ENCODE measurements at regions not wholly inside any gene's neighbourhood (a gene's known extent, or its start where the extent isn't known, plus 50 kb on each side); places are given as distances from the start of the nearest gene placed in this dataset.

- DNase-seq (ENCODE audit: low read depth) = no peak
These were observed 52.7 kb upstream of the PELI1 start for GRCh38 chr2:64196963-64197362.

DNA sequence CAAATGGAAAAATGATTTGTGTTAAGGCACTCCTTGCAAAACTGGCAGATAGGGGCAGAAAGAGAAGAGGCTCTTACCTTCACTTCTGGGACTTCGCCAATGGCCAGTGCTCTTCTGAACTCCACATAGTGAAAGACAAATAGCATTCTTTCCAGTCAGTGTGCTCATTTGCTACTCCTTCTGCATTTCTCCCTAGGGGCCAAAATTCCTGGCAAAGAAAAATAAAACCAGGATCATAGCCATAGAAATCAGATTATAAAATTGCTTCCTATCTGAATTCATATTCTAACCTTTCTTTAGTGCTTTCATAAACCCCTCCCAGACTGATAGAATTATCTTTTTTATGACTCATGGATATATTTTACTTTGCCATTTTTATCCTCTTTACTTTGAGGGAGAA lies 56.9 kb upstream of the PELI1 start:
- DNase-seq (ENCODE audit: low read depth) = no peak

DNA sequence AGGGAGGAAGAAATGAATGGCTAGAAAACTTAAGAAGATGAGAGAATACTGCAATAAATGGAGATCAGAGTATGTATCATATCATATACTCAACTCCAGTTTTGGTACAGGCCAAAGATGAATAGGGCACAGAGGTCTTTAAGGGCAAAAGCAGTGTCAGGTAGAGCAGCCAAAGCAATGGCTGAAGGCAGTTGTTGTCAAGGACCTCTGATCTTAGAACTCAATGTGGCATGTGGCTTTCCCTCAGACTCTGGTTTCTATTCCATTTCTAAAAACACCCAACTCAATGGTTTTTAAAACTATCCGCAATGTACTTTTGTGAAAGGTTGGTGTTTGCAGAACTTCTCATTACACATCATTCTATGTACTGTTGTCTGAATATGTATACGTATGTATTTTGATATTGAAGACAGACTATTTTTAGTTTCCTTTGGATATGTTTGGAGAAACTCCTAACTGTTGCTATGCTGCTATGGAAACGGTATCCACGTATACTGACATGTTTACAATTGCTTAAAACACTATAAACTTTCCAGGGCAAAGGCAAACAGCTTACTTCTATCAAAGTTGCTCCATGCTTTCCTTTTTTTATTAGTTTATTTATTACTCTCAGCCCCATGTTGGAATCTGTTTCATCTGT lies 58.1 kb upstream of the PELI1 start:
- no peak for DNase-seq (ENCODE audit: low read depth)

DNA sequence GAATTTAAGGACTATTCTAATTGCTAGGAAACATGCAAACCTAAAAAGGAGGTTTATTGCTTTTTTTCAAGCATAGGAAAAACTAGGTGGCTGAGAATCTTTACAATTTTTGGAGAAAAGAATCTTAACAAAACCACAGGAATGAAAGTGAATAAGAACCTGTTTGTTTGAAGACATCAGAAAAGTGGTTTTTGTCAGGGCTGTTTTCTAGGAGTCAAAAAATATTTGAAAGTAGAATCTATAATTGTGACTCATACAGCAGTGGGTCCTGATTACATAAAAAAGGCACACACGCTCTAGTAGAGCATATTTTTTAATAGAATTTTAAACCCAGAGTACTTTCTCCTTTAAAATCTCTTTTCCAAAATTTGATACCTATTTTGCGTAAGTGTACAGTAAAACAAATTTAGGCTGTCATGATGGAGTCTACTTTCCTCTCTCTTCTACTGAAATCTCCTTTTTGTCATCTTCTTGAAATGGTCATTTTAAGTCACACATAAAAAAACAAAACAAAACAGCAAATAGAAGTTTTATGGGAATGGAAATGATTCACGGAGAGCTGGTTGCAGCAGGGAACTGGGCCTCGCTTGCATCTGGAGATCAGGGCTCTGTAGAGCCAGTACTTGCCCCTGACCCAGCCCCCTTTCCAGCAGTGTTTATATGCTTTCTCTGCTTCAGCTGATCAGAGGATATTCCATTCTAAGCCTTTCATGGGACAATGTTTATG lies 59.1 kb upstream of the PELI1 start:
- DNase-seq (ENCODE audit: low read depth) = no peak

- DNase-seq (ENCODE audit: low read depth) = peak; percentile 73
These were observed 59.8 kb upstream of the PELI1 start for GRCh38 chr2:64203858-64204632.

DNA sequence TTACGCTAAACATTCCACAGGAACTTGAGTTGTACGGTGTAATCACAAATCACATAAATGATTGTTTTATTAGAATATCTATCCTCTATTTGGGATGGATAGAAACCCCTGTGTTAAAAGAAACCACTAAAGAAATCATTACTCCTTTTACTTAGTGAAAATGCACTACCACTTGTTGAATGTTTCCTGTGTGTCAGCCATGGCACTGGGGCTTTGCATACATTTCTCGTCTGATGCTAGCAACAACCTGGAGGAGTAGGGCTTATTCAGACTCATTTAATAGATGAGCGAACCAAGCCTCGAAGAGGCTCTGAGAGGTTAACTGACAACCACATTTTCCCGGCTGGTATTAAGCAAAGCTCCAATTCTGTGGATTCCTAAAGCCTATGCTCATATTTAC lies 60.5 kb upstream of the PELI1 start:
- no peak for DNase-seq (ENCODE audit: low read depth)

DNA sequence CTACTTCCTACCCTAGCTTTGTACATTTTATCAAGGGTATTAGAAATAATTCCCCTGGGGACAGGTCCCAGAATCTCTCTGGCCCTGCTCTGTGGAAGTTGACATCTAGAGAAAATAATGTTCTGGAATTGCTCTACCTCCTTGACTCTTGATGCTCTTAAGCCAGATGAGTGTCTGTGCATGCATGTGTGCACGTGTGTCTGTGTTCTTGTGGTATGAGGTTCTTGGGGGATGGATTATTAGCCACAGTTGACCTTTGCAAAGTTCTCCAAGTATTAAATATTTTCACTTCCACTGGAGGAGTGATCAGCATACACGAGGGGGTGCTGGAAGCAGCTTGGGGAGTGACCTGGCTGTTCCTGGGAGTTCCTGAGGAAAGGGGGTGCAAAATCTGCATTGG lies 61.2 kb upstream of the PELI1 start:
- DNase-seq (ENCODE audit: low read depth) = no peak

- no peak for DNase-seq (ENCODE audit: low read depth)
These were observed 63.4 kb upstream of the PELI1 start for GRCh38 chr2:64207573-64207972.

GRCh38 chr2:64210816-64211215 lies 66.6 kb upstream of the PELI1 start:
- DNase-seq (ENCODE audit: low read depth) = no peak

DNA sequence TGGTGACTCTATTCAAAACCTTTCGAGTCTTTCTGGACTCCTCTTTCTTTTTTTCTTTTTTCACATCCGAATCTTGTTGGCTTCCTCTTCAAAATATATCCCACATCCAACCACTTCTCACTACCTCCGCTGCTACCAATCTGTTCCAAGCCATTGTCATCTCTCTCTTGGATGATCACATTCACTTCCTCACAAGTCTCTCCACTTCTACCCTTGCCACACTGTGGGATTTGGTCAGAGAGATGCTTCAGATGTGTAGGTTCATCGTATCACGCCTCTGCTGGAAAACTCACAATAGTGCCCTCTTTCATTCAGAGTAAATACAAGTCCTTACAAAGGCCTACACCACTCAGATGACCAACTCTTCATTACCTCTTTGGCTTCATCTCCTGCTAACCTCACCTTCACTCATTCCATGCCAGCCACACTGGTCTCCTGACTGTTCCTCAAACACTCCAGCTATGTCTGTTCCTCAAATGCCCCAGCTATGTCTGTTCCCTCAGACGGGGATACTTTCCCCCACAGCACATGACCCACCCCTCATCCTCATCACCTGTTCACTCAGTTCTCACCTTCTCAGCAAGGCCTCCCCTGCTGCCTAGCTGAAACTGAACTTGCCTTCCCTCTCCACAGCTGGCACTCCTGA lies 67.2 kb upstream of the PELI1 start:
- DNase-seq (ENCODE audit: low read depth) = no peak

DNA sequence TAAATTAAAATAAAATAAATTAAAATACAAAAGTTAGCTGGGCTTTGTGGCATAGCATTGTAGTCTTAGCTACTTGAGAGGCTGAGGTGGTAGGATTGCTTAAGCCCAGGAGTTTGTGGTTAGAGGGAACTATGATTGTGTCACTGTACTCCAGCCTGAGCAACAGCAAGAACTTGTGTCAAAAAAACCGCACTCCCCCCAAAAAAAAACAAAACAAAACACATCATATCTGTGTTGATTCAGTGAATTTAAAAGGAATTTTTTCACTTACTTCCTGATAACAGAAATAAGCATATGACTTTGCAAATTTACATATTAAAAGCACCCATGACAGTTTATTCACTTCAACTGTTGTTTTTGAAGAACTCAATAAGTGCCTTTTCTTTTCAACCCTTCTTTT lies 68.1 kb upstream of the PELI1 start:
- DNase-seq (ENCODE audit: low read depth) = peak; percentile 80

DNA sequence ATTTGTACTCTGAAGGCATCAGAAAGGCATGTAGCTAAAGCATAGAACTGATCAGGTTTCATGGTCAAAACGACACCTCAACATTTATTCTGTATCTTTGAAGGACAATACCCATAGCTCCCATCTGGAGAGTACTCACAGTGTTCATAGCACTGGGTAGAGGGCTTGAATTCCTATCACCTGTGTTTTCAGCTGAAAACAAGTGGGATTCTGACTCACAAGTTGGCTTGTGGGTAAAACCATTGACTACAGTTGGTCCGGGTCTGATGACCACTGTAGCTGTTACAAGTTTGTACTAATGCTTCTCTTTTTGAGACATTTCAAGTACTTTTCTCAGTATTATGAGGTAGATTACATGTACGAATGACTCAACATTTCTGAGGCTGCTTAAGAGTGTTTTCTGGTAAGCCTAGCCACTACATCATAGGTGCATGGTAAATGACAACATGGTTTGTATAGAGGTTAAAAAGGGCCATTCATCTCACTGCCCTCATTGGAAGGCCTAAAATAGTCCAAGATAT lies 68.6 kb upstream of the PELI1 start:
- DNase-seq (ENCODE audit: low read depth) = peak; percentile 68

GRCh38 chr2:64213532-64214275 lies 69.5 kb upstream of the PELI1 start:
- no peak for DNase-seq (ENCODE audit: low read depth)

GRCh38 chr2:64214281-64215115 lies 70.3 kb upstream of the PELI1 start:
- DNase-seq (ENCODE audit: low read depth) = peak; percentile 39

DNA sequence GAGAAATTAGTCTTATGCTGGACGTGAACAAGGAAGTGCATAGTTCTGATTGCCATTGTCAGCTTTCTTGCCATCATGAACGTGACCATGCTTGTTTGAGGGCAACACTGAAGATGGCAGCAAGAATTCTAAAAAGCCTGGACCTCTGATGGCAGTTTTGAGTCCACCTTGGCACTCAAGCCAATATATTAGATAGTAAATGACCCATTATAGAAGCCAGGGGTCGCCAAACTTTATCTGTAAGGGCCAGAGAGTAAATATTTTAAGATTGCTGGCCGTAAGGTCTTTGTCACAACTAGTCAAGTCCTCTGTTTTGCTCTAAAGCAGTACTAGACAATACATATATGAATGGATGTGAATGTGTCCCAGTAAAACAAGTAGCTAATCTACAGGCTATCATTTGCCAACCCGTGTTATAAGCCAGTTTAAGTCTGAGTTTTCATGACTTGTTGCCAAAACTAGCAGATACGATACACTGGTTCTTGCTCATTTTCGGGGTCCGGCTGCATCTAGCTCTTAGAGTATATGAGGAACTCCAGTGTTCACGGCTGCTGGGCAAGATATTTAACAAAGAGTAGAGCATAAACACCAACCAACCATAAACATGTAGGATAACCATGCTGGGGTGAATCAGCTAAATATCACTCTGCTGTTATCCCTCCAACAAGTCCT lies 73.1 kb upstream of the PELI1 start:
- no peak for DNase-seq (ENCODE audit: low read depth)

DNA sequence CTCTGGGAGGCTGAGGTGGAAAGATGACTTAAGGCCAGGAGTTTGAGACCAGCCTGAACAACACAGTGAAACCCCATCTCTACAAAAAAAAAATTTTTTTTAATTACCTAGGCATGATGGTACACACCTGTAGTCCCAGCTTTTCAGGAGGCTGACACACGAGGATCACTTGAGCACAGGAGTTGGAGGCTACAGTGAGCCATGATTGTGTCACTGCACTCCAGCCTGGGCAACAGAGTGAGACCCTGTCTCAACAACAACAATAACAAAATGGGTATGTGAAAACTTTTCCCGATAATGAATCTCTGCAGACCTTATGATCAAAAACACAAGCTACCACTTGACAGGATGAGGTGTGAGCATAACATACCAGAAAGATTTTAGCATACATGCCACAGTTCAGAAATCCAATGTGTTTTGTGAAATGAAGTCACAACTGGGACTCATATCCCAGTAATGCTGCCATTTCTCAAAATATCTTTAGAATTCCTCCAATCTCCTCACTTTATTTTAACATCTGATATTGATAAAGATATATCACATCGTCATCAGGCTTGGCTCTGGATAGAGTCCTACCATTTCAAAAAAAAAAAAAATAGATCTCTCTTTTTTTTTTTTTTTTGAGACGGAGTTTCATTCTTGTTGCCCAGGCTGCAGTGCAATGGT lies 74.0 kb upstream of the PELI1 start:
- no peak for DNase-seq (ENCODE audit: low read depth)

DNA sequence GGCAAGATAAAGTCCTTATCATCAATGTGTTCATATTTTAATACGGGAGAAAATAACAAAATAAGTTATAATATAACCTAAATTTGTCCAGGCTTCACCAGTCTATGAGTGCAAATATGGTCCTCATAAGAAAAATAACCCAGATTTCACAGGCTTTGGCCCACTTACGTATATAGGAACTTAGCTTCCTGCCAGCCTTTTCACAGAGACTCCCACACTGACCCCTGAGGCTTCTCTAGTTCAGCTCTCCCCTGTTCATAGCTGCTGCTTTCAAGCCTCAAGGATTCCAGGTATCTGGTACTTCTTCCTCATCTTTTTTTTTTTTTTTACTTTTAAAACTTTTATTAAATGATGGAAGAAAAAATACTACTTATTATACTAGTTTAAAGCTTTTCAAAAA lies 74.9 kb upstream of the PELI1 start:
- DNase-seq (ENCODE audit: low read depth) = no peak

GRCh38 chr2:64220265-64220664 lies 76.0 kb upstream of the PELI1 start:
- no peak for DNase-seq (ENCODE audit: low read depth)

- DNase-seq (ENCODE audit: low read depth) = no peak
These were observed 76.8 kb upstream of the PELI1 start for GRCh38 chr2:64220894-64221617.
